ENCODE measurements at regions not wholly inside any gene's neighbourhood (a gene's known extent, or its start where the extent isn't known, plus 50 kb on each side); places are given as distances from the start of the nearest gene placed in this dataset.

DNA sequence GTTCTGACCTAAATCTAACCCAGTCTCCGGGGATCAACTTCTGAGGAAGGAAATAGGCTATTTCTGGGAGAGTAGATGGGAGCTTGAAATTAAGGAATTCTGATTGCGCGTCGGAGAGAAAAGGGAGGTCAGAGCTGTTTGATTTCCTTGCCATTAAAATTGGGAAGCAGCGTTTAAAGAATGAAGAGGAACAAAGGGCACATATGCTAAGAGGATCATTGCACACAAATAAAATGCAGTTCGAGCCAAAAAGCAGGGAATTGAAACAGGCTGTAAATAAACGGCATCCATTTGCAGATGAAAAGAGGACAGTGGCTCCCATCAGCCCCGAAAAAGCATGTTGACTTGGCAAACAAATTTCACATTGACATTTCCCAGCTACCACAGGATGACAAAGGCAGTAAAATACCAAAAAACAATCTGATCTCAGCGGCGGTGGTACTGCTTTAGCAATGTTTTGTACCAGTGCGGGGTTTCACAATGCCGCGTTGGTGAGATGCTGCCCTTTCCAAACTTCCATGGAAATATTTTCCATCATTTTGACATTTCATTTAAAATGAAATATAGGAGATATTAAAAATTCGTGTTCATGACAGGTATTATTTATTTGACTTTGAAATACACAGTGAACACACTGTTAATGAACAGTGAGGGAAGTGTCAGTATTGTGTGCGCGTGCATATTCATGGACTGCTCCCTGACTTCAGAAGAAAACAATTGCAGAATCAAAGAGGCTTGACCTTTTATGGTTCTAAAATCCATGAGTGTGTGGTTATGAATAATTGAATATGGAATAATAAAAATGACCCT is 108.8 kb downstream of the SQOR start:
- no peak for DNase-seq (ENCODE audit: low spot score)

GRCh38 chr15:45744236-45744589 is 109.4 kb downstream of the SQOR start:
- no peak for DNase-seq (ENCODE audit: low spot score)

DNA sequence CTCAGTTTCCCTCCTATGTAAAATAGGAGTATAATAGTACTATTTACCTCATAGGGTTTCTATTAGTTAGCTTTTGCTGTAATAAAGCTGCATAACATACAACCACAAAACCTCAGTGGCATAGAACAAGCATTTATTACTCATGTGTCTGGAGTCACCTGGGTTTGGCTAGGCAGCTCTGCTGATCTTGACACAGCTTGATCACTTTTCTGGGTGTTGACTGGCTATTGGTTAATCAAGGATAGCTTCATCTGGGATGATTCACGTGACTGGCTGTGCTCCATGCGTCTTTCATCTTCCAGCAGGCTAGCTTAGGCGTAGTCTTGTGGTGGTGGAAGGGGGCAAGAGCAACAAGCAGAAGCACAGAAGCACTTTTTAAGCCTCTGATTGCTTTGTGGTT is 112.6 kb downstream of the SQOR start:
- no peak for DNase-seq (ENCODE audit: low spot score)

DNA sequence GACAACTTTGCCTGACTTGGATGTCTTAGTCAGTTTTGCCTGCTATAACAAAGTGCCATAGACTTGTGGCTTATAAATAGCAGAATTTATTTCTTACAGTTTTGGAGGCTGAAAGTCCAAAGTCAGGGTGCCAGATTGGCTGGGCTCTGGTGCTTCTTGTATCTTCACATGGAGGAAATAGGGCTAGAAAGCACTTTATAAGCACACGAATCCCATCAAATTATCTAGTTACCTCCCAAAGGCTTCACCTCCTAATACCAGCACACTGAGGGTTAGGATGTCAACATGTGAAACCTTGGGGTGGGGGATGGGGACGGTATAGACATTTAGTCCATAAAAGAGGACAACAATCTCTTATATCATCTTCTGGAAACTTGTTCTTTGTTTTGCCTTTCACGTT is 116.8 kb downstream of the SQOR start:
- DNase-seq (ENCODE audit: low spot score): no peak

DNA sequence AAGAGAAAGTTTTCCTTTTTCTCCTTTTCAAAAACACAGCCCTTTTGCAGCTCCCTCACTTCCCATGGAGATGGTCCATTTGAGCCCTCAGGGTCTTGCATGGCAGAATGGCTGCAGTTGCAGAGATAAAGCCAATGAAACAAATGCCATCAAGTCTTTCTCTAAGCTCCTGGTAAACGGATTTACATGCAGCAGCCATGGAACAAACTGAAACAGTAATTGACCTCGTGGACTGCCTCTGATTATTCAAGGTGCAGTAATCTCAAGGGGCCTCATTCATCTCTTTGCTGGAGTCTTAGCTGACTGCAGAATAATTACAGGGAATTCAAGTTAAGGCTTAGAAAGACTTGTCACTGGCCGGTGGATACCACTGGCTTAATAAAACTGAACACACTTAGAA is 125.1 kb downstream of the SQOR start:
- no peak for DNase-seq (ENCODE audit: low spot score)

GRCh38 chr15:45762726-45763125 is 127.9 kb downstream of the SQOR start:
- DNase-seq (ENCODE audit: low spot score): no peak

GRCh38 chr15:45763170-45763869 is 128.5 kb downstream of the SQOR start:
- DNase-seq (ENCODE audit: low spot score): no peak

DNA sequence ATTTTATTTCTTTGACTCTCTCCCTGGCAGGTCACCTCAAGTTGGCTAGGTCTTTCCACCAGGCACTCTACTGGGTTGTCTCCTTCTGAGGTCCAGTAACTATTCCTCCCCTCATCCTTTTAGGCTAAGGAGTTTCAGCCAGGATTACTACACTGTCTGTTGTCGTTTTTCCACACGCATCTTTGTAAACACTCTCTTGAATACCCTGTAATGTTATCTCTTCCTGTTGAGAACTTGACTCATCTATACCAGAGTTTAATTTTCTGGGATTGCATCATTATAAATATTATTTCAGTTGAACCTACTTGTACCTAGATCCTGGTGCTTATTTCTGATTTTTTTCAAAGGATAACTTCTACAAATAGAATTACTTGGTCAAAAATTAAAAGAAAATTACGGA is 138.3 kb downstream of the SQOR start:
- no peak for DNase-seq (ENCODE audit: low spot score)

DNA sequence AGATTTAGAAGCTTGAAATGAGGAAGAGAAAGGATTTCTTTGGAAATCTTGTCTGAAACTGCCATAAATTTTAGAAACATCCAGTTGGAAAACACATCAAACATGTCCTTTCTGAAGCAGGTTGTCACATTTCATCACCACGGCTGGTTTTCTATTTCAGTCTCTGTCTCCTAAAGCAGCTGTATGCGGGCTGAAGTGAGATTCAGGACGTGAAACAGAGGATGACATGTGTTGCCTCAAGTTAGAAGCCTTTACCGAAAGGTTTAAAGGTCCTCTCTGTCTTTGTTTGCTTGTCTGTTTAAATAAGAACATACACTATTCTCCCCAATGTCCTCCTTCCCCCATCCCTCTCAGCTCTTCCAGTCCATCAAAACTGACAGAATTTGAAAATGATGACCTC is 141.9 kb downstream of the SQOR start:
- DNase-seq (ENCODE audit: low spot score): no peak

DNA sequence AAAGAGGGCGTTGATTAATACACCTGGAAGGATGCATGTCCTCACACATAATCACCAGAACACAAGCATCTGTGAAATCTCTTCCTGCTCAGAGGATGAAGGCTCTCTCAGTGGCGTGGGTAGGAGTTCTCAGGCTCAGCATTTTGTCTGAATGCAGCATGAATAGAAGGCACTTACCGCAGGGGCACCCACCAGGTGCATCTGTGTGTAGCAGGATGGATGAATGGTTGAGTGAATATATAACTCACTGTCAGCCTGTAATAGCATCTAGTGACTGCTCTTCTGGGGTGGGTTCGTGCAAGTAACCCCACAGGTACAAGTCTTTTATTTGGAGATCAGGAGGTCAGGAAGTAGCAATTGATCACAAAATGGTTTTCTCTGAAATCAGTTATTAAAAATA is 143.0 kb downstream of the SQOR start:
- DNase-seq (ENCODE audit: low spot score): no peak

GRCh38 chr15:45780352-45780751 is 145.5 kb downstream of the SQOR start:
- DNase-seq (ENCODE audit: low spot score): no peak

DNA sequence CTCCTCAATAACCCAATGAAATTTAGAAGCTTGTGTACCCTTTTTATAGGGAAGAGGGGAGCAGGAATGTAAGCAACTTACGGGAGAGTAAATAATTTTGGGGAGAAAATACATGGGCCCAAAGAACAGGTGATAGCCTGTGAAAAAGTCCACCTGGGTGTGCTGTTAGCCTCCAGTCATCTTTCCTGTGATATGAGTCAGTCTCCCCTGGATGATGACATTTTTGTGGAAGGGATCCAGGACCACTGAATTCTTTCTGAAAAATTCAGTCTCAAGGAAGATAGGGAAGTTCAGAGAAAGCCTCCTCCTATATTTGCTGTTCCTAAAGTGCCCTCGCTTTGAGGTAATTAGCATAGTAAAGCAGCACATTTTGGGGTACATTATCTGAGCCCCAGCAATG is 149.8 kb downstream of the SQOR start:
- no peak for DNase-seq (ENCODE audit: low spot score)

- DNase-seq (ENCODE audit: low spot score): no peak
These were observed 151.1 kb downstream of the SQOR start for GRCh38 chr15:45785897-45786296.

- DNase-seq (ENCODE audit: low spot score): no peak
These were observed 155.6 kb downstream of the SQOR start for GRCh38 chr15:45790325-45790943.

- no peak for DNase-seq (ENCODE audit: low spot score)
These were observed 159.5 kb downstream of the SQOR start for GRCh38 chr15:45794304-45794703.

GRCh38 chr15:45794712-45795439 is 160.0 kb downstream of the SQOR start:
- no peak for DNase-seq (ENCODE audit: low spot score)

- no peak for DNase-seq (ENCODE audit: low spot score)
These were observed 160.7 kb downstream of the SQOR start for GRCh38 chr15:45795440-45796069.

DNA sequence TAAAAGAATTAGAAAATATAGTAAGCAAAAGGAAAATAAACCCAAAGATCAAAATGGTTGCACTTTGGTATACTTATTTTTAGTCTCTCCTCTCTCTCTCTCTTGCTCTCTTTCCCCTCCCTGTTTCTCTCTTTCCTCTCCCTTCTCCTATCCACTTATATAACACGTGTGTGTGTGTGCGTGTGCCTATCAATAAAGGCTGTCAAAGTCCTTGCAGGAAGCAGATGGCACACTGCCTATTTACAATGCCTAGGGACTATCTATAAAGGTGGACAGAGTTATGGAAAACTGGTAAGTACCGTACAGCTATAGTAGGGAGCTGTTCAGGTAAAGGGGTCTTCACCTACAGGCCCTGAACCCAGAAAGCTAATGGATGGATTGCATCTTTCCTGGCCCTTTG is 161.6 kb downstream of the SQOR start:
- no peak for DNase-seq (ENCODE audit: low spot score)

GRCh38 chr15:45799508-45799907 is 164.7 kb downstream of the SQOR start:
- no peak for DNase-seq (ENCODE audit: low spot score)

GRCh38 chr15:45801543-45801942 is 166.7 kb downstream of the SQOR start:
- DNase-seq (ENCODE audit: low spot score): no peak

DNA sequence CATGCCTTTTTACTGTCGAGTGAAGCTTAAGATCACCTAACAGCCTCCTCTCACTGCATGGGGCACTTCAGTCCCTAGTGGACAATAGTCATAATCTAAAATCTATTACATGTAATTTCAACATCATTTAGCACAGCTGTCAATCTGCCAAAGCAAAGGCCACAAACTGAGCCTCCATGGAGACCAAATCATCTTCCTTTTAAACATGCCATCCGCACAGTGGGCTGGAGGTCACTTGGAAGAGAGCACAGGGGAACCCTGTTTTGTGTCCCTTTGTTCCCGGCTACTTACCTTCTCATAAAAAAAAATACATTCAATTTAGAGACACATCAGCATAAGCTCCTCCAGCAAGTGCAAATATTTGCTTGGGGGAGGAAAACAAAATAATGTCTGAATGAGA is 167.3 kb downstream of the SQOR start:
- DNase-seq (ENCODE audit: low spot score): no peak

DNA sequence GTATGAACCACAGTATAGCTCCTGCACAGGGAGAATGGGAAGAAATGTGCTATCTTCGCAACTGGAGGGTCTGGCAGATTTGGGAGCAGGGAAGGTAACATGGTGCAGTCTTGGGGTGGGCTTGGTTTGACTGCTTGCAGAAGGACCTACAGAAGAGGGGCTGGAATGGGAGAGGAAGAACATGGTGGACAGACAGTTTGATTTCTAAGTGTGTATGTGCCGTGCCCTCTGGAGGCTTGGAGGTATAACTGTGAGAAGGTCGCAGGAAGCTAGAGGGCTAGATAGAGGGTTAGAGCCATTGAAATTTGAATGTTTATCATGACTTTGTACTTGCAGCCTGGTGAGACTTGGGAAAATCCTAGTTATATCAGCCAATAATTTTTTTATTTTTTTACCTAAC is 169.2 kb downstream of the SQOR start:
- no peak for DNase-seq (ENCODE audit: low spot score)

Measured in CD4-positive, alpha-beta T cell treated with Interleukin-6 at 100 ng/mL for 8 hours (primary cell).